Panc1 (cell line): ENCODE measurements at regions not wholly inside any gene's neighbourhood (a gene's known extent, or its start where the extent isn't known, plus 50 kb on each side); places are given as distances from the start of the nearest gene placed in this dataset.

Experiments used
- ATAC-seq: fragments of 200-7000 bp; cut with Tn5 transposase; 2 replicates; pipeline ENCODE4 v1.9.1; 2020; ENCODE audit warnings: mild to moderate bottlenecking, moderate library complexity
- BruUV-seq: library from RNA; stranded (reverse); fragments of 400-500 nt; replicated peaks from 2 replicates; lab custom pipeline; 2021; lab: Mats Ljungman, UMichigan
- CTCF ChIA-PET: fragments of 300-600 bp; sonication (Branson Sonifier 250); formaldehyde crosslinking; loops from one replicate; lab custom pipeline; 2022; ENCODE audit warnings: antibody characterized with exemption; lab: Charles Lee
- POLR2A ChIA-PET: fragments of 300-600 bp; sonication (Branson Sonifier 250); formaldehyde crosslinking; loops from one replicate; lab custom pipeline; 2022; ENCODE audit warnings: antibody characterized with exemption; lab: Charles Lee
- DNase-seq: peaks from one replicate; pipeline ENCODE4 v3.0.0-alpha.2; 2010; ENCODE audit warnings: low read depth, low spot score
- H3K27ac ChIP-seq: 2 replicates; pipeline ENCODE4 v1.5.1; 2011; ENCODE audit warnings: mild to moderate bottlenecking, low read length, inconsistent platforms
- H3K27me3 ChIP-seq: fragments of 200-500 bp; sonication (Bioruptor generic); 2 replicates; pipeline ENCODE4 v1.6.0; 2014; ENCODE audit warnings: low read length, inconsistent platforms; ENCODE audit not compliant: control insufficient read depth, insufficient read depth
- H3K36me3 ChIP-seq: fragments of 200-500 bp; sonication (Bioruptor generic); 2 replicates; pipeline ENCODE4 v1.5.1; 2014; ENCODE audit warnings: inconsistent platforms, mild to moderate bottlenecking, low read length, moderate library complexity; ENCODE audit not compliant: control insufficient read depth, insufficient read depth
- H3K4me1 ChIP-seq: 2 replicates; pipeline ENCODE4 v1.5.1; 2011; ENCODE audit warnings: inconsistent platforms, mild to moderate bottlenecking, low read length, moderate library complexity; ENCODE audit not compliant: control insufficient read depth, insufficient read depth
- H3K4me3 ChIP-seq, 2 experiments: 2 replicates each; pipeline ENCODE4 v1.5.1; 2011 to 2012; ENCODE audit warnings: low read depth in 2 of 2, low read length in 2 of 2, mild to moderate bottlenecking in 2 of 2, inconsistent platforms in 1 of 2, moderate library complexity in 1 of 2
- H3K9me3 ChIP-seq: fragments of 200-500 bp; sonication (Bioruptor generic); 2 replicates; pipeline ENCODE4 v1.5.1; 2014; ENCODE audit warnings: low read depth, mild to moderate bottlenecking, inconsistent platforms, low read length, moderate library complexity; ENCODE audit not compliant: control insufficient read depth, insufficient read depth
- CTCF ChIP-seq: fragments of 450-650 bp; IDR thresholded peaks from 2 replicates; pipeline ENCODE4 v1.5.1; 2017; ENCODE audit warnings: mild to moderate bottlenecking
- POLR2AphosphoS5 ChIP-seq: IDR thresholded peaks from 2 replicates; pipeline ENCODE4 v1.6.1; 2012; ENCODE audit warnings: mild to moderate bottlenecking, low read depth, low read length, moderate library complexity
- SIN3A ChIP-seq: IDR thresholded peaks from 2 replicates; pipeline ENCODE4 v1.6.1; 2012; ENCODE audit warnings: low read depth, mild to moderate bottlenecking, low read length, moderate library complexity, borderline replicate concordance; ENCODE audit not compliant: insufficient read depth
- TCF7L2 ChIP-seq: IDR thresholded peaks from 2 replicates; pipeline ENCODE4 v1.6.1; 2011; ENCODE audit warnings: mild to moderate bottlenecking, low read depth, low read length, inconsistent platforms
- in situ Hi-C: cut with HindIII; loops from 2 replicates; pipeline ENCODE4 v1.10.0; 2016; ENCODE audit warnings: low sequenced_read_pairs, low pct_unique_long_range_greater_than_20kb
- intact Hi-C: fragments of 100-400 bp; cut with micrococcal nuclease; formaldehyde crosslinking; loops from one replicate; pipeline ENCODE4 v1.10.0; 2022; ENCODE audit not compliant: unreplicated experiment
- TF ChIP-seq, protein P1 (sequence below), 2 experiments: IDR thresholded peaks; 2 replicates each; pipeline ENCODE4 v1.6.1; 2011 to 2012; ENCODE audit warnings: low read depth in 2 of 2, control low read depth in 1 of 2, low read length in 1 of 2, mild to moderate bottlenecking in 1 of 2, moderate library complexity in 1 of 2; ENCODE audit not compliant: insufficient read depth in 1 of 2

- no TSS peak for BruUV-seq
Observed at GRCh38 chr7:115211171-115211570, 289.3 kb downstream of the MDFIC start.

DNA sequence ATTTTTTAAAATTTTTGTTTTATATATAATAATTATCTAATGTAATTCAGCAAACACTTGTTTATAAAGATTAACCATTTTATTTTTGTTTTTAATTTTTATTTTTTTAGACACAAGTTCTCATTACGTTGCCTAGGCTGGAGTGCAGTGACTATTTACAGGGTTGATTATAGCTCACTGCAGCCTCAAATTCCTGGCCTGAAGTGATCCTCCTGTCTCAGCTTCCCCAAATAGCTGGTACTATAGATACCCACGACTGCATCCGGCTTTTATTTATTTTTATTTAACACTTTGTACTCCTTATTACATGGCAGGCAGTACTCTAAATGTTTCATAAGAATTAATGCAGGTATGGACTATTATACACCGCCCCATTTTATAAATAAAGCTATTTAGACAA is 288.7 kb downstream of the MDFIC start:
- BruUV-seq, result no TSS peak
- ChIA-PET POLR2A (no interaction called here), CTCF (no interaction called here)
- Histone ChIP-seq H3K4me1 (no peaks in the 10 kb centered on the region), H3K27ac (no peak overlapping the region), H3K36me3 (no peaks in the 10 kb centered on the region), H3K9me3 (no peaks in the 10 kb centered on the region), H3K27me3 (no peaks in the 10 kb centered on the region), H3K4me3 (no peak overlapping the region)
- ATAC-seq, result no peak
- DNase-seq, result no peak
- TF ChIP-seq, protein P1, sequence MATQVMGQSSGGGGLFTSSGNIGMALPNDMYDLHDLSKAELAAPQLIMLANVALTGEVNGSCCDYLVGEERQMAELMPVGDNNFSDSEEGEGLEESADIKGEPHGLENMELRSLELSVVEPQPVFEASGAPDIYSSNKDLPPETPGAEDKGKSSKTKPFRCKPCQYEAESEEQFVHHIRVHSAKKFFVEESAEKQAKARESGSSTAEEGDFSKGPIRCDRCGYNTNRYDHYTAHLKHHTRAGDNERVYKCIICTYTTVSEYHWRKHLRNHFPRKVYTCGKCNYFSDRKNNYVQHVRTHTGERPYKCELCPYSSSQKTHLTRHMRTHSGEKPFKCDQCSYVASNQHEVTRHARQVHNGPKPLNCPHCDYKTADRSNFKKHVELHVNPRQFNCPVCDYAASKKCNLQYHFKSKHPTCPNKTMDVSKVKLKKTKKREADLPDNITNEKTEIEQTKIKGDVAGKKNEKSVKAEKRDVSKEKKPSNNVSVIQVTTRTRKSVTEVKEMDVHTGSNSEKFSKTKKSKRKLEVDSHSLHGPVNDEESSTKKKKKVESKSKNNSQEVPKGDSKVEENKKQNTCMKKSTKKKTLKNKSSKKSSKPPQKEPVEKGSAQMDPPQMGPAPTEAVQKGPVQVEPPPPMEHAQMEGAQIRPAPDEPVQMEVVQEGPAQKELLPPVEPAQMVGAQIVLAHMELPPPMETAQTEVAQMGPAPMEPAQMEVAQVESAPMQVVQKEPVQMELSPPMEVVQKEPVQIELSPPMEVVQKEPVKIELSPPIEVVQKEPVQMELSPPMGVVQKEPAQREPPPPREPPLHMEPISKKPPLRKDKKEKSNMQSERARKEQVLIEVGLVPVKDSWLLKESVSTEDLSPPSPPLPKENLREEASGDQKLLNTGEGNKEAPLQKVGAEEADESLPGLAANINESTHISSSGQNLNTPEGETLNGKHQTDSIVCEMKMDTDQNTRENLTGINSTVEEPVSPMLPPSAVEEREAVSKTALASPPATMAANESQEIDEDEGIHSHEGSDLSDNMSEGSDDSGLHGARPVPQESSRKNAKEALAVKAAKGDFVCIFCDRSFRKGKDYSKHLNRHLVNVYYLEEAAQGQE (IDR thresholded peaks at IDR 0.05; ENCODE audit: insufficient read depth in 1 of 2, low read depth in 2 of 2, low read length in 1 of 2), result no peak
- TF ChIP-seq POLR2AphosphoS5, result no peak
- no peak for TF ChIP-seq SIN3A
- no peak for TF ChIP-seq CTCF
- TF ChIP-seq TCF7L2, result no peak
- in situ Hi-C loops, result no loop called here
- intact Hi-C loops, result no loop called here

More at GRCh38 chr7:115211171-115211570, 289.3 kb downstream of the MDFIC start:
- Histone ChIP-seq H3K4me1 (no peaks in the 10 kb centered on the region), H3K4me3 (no peak overlapping the region), H3K9me3 (no peaks in the 10 kb centered on the region), H3K27me3 (no peaks in the 10 kb centered on the region), H3K36me3 (no peaks in the 10 kb centered on the region), H3K27ac (no peak overlapping the region)
- ATAC-seq, result no peak
- TF ChIP-seq SIN3A (no peak), POLR2AphosphoS5 (no peak), CTCF (no peak), TCF7L2 (no peak)
- TF ChIP-seq, protein P1 (IDR thresholded peaks at IDR 0.05; ENCODE audit: insufficient read depth in 1 of 2, low read depth in 2 of 2, low read length in 1 of 2), result no peak
- no peak for DNase-seq
- ChIA-PET CTCF (no interaction called here), POLR2A (no interaction called here)
- in situ Hi-C loops, result no loop called here
- intact Hi-C loops, result no loop called here
